SJSA1 (cell line): ENCODE measurements at regions not wholly inside any gene's neighbourhood (a gene's known extent, or its start where the extent isn't known, plus 50 kb on each side); places are given as distances from the start of the nearest gene placed in this dataset.

Source experiments
- DNase-seq, 2 experiments: peaks; one replicate each; pipeline ENCODE4 v3.0.0-alpha.2; 2015 to 2020; ENCODE audit warnings: low spot score in 2 of 2, low read depth in 1 of 2
- H3K27ac ChIP-seq: fragments of 250-450 bp; sonication (Bioruptor Pico); 2 replicates; pipeline ENCODE4 v1.5.1; 2020; ENCODE audit warnings: mild to moderate bottlenecking, moderate library complexity
- H3K27me3 ChIP-seq: fragments of 250-450 bp; sonication (Bioruptor Pico); replicated peaks from 2 replicates; pipeline ENCODE4 v1.5.1; 2020; ENCODE audit warnings: mild to moderate bottlenecking, moderate library complexity
- H3K36me3 ChIP-seq: fragments of 250-450 bp; sonication (Bioruptor Pico); 2 replicates; pipeline ENCODE4 v1.5.1; 2020; ENCODE audit warnings: mild to moderate bottlenecking
- H3K4me1 ChIP-seq: fragments of 250-450 bp; sonication (Bioruptor Pico); replicated peaks from 2 replicates; pipeline ENCODE4 v1.6.1; 2021; ENCODE audit warnings: mild to moderate bottlenecking
- H3K4me3 ChIP-seq: fragments of 250-450 bp; sonication (Bioruptor Pico); 2 replicates; pipeline ENCODE4 v1.5.1; 2020; ENCODE audit warnings: mild to moderate bottlenecking
- H3K9me3 ChIP-seq: fragments of 250-450 bp; sonication (Bioruptor Pico); replicated peaks from 2 replicates; pipeline ENCODE4 v1.5.1; 2020; ENCODE audit warnings: mild to moderate bottlenecking

GRCh38 chr13:64029343-64030093, 2613.9 kb upstream of the PCDH20 start:
- no peak overlapping the region for H3K27ac ChIP-seq
- DNase-seq, result no peak
- no peaks in the 10 kb centered on the region for H3K4me1 ChIP-seq
- H3K4me3 ChIP-seq, result no peak overlapping the region
- H3K36me3 ChIP-seq, result no peaks in the 10 kb centered on the region
- H3K9me3 ChIP-seq, result no peaks in the 10 kb centered on the region
- H3K27me3 ChIP-seq, result no peaks in the 10 kb centered on the region

GRCh38 chr13:64028551-64028950, 2612.9 kb upstream of the PCDH20 start:
- H3K36me3 ChIP-seq, result no peaks in the 10 kb centered on the region
- H3K9me3 ChIP-seq, result no peaks in the 10 kb centered on the region
- no peaks in the 10 kb centered on the region for H3K27me3 ChIP-seq
- no peak for DNase-seq
- no peak overlapping the region for H3K4me3 ChIP-seq
- H3K4me1 ChIP-seq, result no peaks in the 10 kb centered on the region
- H3K27ac ChIP-seq, result no peak overlapping the region

- no peaks in the 10 kb centered on the region for H3K9me3 ChIP-seq
- no peaks in the 10 kb centered on the region for H3K36me3 ChIP-seq
- H3K4me1 ChIP-seq, result no peaks in the 10 kb centered on the region
- DNase-seq, result no peak
- H3K27ac ChIP-seq, result no peak overlapping the region
- no peak overlapping the region for H3K4me3 ChIP-seq
- no peaks in the 10 kb centered on the region for H3K27me3 ChIP-seq
Observed at GRCh38 chr13:64020126-64020525, 2604.5 kb upstream of the PCDH20 start.

- Histone ChIP-seq H3K27me3 (no peaks in the 10 kb centered on the region), H3K4me1 (no peaks in the 10 kb centered on the region), H3K27ac (no peak overlapping the region), H3K9me3 (no peaks in the 10 kb centered on the region), H3K4me3 (no peak overlapping the region), H3K36me3 (no peaks in the 10 kb centered on the region)
- DNase-seq, result no peak
Observed at GRCh38 chr13:64007339-64007738, 2591.7 kb upstream of the PCDH20 start.

- no peaks in the 10 kb centered on the region for H3K9me3 ChIP-seq
- no peaks in the 10 kb centered on the region for H3K4me1 ChIP-seq
- no peak overlapping the region for H3K4me3 ChIP-seq
- H3K27ac ChIP-seq, result no peak overlapping the region
- no peaks in the 10 kb centered on the region for H3K36me3 ChIP-seq
- DNase-seq, result no peak
- no peaks in the 10 kb centered on the region for H3K27me3 ChIP-seq
Observed at GRCh38 chr13:64000321-64000720, 2584.7 kb upstream of the PCDH20 start.

DNA sequence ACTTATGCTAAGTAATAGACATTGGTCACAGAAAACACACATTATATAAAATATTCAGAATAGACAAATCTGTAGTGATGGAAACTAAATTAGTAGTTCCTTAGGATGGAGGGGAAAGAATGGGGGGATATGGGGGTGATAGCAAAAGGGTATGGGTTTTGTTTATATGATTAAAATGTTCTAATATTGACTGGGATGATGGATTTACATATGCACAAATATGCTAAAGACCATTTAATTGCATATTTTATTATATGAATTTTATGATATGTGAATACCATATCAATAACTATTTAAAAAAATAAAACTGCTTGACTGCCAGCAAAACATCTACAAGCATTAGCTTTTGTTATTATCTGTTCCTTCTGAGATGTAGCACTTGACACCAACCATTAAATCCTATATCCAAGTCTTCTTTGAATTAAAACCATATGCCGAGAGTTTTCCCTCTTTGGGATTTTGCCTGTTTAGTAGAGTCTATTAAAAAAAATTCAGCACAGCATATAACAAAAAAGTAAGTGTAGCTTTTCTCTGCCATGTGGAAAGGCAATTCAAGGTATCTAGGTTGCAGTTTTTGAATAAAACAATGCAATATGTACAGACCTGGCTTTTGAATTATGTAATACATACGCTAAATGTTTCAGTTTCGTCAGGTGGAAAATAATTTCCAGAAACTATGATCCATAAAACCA, 2584.1 kb upstream of the PCDH20 start:
- Histone ChIP-seq H3K36me3 (no peaks in the 10 kb centered on the region), H3K4me1 (no peaks in the 10 kb centered on the region), H3K27ac (no peak overlapping the region), H3K4me3 (no peak overlapping the region), H3K27me3 (no peaks in the 10 kb centered on the region), H3K9me3 (no peaks in the 10 kb centered on the region)
- no peak for DNase-seq

DNA sequence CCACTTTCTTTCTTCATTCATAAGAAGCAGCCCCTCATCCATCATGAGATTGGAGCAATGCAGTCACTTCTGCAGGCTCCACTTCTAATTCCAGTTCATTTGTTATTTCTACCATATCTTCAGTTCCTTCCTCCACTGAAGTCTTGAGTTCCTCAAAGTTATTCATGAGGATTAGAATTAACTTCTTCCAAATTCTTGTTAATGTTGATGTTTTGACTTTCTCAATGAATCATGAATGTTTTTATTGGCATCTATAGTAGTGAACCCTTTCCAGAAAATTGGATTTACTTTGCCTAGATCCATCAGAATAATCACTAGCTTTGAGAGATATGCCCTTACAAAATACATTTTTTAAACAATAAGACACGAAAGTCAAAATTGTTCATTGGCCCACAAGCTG, 2567.7 kb upstream of the PCDH20 start:
- Histone ChIP-seq H3K27ac (no peak overlapping the region), H3K9me3 (no peaks in the 10 kb centered on the region), H3K36me3 (no peaks in the 10 kb centered on the region), H3K4me1 (no peaks in the 10 kb centered on the region), H3K27me3 (no peaks in the 10 kb centered on the region), H3K4me3 (no peak overlapping the region)
- no peak for DNase-seq

DNA sequence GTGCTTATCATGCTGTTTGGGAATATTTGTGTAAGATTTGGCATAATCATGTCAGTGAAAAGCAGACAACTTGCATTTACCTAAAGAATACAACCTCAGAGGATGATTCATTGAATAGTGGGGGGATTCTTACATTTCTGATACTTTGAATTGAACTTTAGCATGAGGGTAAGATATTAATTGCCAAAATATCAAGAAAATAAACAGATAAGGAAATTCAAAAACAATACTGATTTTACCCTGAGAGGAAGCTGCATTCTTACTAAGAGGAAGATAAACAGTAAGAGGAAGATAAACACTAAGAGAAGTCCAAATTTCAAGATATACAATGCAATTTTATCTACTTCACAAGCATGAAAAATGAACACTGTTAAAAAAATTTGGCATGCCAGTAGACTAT, 2564.3 kb upstream of the PCDH20 start:
- no peaks in the 10 kb centered on the region for H3K36me3 ChIP-seq
- no peaks in the 10 kb centered on the region for H3K9me3 ChIP-seq
- H3K4me3 ChIP-seq, result no peak overlapping the region
- H3K4me1 ChIP-seq, result no peaks in the 10 kb centered on the region
- no peaks in the 10 kb centered on the region for H3K27me3 ChIP-seq
- DNase-seq, result no peak
- H3K27ac ChIP-seq, result no peak overlapping the region

- H3K4me3 ChIP-seq, result no peak overlapping the region
Observed at GRCh38 chr13:63972328-63972727, 2556.7 kb upstream of the PCDH20 start.

DNA sequence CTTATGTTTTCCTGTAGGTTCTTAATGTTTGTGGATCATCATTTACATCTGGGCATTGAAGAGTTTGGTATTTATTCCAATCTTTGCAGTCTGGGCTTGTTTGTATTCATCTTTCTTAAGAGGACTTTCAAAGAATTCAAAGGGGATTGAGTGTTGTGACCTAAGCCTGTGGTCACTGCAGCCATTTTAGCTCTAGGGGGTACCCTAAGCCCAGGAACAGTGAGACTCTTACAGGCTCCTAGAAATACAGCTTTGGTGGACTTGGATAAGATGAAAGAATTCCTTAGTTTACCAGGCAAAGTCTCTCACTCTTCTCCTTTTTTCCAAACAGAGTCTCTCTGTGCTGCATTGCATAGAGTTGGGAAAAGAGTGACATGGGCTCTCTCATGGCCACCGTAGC, 2539.0 kb upstream of the PCDH20 start:
- Histone ChIP-seq H3K4me3 (no peak overlapping the region), H3K9me3 (no peaks in the 10 kb centered on the region), H3K27ac (no peak overlapping the region), H3K4me1 (no peaks in the 10 kb centered on the region), H3K36me3 (no peaks in the 10 kb centered on the region), H3K27me3 (no peaks in the 10 kb centered on the region)
- no peak for DNase-seq

More at GRCh38 chr13:63972328-63972727, 2556.7 kb upstream of the PCDH20 start:
- H3K27ac ChIP-seq, result no peak overlapping the region
- no peaks in the 10 kb centered on the region for H3K27me3 ChIP-seq
- no peaks in the 10 kb centered on the region for H3K9me3 ChIP-seq
- H3K36me3 ChIP-seq, result no peaks in the 10 kb centered on the region
- H3K4me1 ChIP-seq, result no peaks in the 10 kb centered on the region
- DNase-seq, result no peak

DNA sequence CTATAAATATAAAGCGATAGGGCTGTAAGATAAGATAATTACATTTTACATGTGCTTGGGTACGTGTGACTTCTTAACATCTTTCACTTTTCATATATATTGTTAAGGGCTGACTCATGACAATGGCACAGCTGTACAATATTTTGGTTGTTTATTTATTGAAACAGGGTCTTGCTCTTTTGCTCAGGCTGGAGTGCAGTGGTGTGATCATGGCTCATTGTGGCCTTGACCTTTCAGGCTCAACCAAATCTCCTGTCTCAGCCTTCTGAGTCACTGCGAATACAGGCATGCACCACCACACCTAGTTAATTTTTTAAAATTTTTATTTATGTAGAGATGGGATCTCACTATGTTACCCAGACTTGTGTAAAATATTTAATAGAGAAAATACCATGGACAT, 2532.4 kb upstream of the PCDH20 start:
- no peaks in the 10 kb centered on the region for H3K27me3 ChIP-seq
- no peak for DNase-seq
- no peaks in the 10 kb centered on the region for H3K4me1 ChIP-seq
- no peaks in the 10 kb centered on the region for H3K36me3 ChIP-seq
- no peaks in the 10 kb centered on the region for H3K9me3 ChIP-seq
- no peak overlapping the region for H3K27ac ChIP-seq
- H3K4me3 ChIP-seq, result no peak overlapping the region

- Histone ChIP-seq H3K4me3 (no peak overlapping the region), H3K4me1 (no peaks in the 10 kb centered on the region), H3K9me3 (no peaks in the 10 kb centered on the region), H3K36me3 (no peaks in the 10 kb centered on the region), H3K27me3 (no peaks in the 10 kb centered on the region), H3K27ac (no peak overlapping the region)
- DNase-seq, result no peak
Observed at GRCh38 chr13:63944911-63945310, 2529.3 kb upstream of the PCDH20 start.

DNA sequence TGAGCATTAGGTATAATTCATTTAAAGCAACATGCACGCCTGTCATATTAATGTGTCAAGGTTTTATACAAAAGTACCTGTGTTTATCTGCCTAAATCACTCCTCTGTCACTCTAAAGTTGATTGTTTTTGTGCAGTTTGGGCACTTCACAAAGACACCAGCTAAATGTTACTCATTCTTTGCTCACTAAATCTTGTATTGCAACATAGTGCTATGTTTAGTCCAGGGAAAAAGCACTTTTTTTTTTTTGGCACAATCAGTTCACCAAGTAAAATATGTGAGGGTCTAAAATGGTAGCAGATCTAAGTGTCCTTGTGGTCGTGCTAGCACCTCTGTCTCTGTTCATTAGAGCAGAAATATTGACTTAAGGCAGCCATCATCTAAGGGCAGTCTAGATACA, 2526.7 kb upstream of the PCDH20 start:
- no peaks in the 10 kb centered on the region for H3K4me1 ChIP-seq
- no peaks in the 10 kb centered on the region for H3K9me3 ChIP-seq
- no peaks in the 10 kb centered on the region for H3K27me3 ChIP-seq
- H3K4me3 ChIP-seq, result no peak overlapping the region
- no peak overlapping the region for H3K27ac ChIP-seq
- DNase-seq, result no peak
- no peaks in the 10 kb centered on the region for H3K36me3 ChIP-seq

DNA sequence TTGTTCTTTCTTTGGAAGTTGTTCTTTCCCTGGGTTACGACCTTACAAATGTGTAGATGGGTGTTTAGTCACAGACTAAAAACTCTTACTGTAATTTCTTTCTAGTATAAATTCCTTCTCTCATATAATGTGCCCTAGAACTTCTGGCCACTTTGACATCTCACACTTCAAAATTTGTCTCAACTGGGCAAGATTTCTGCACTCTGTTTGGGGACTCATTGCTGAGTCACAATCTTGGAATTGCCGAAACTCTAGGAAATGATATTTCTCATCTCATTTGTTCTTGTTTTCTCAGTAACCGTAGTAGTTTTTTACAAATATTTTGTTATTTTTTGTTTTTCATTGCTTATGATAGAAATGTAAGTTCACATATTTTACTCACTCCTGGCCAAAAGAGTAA, 2523.2 kb upstream of the PCDH20 start:
- Histone ChIP-seq H3K9me3 (no peaks in the 10 kb centered on the region), H3K27ac (no peak overlapping the region), H3K36me3 (no peaks in the 10 kb centered on the region), H3K4me3 (no peak overlapping the region), H3K4me1 (no peaks in the 10 kb centered on the region), H3K27me3 (no peaks in the 10 kb centered on the region)
- no peak for DNase-seq
